ENCODE measurements at regions not wholly inside any gene's neighbourhood (a gene's known extent, or its start where the extent isn't known, plus 50 kb on each side); places are given as distances from the start of the nearest gene placed in this dataset.

DNA sequence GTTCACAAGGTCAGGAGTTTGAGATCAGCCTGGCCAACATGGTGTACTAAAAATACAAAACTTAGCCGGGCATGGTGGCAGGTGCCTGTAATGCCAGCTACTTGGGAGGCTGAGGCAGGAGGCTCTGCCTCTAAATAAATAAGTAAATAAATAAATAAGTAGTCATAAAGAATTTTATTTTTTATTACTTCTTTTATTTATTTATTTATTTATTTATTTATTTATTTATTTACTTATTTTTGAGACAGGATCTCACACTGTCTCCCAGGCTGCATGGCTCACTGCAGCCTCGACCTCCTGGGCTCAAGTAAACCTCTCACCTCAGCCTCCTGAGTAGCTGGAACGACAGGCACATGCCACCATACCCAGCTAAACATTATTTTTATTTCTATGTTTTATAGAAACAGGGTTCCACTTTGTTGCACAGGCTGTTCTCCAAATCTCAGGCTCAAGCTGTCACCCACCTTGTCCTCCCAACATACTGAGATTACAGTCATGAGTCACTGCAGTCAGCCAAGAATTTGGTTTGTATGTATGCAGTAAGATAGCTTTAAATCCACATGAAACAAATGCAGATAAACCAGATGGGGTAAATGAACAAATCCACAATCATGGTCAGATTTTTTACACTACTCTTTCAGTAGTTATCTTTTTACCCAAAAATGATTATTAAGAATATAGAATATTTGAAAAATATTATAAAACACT is 523.3 kb upstream of the RGS18 start:
- DNase-seq (ENCODE audit: insufficient read length, low spot score), result no peak
- FAIRE-seq, result no peak
- TF ChIP-seq TAF1 (IDR thresholded peaks at IDR 0.05; ENCODE audit: low read depth, low read length) (no peak), SPI1 (IDR thresholded peaks at IDR 0.05; ENCODE audit: low read depth, low read length) (no peak), POU2F2 (IDR thresholded peaks at IDR 0.05; ENCODE audit: low read depth, low read length) (no peak)

DNA sequence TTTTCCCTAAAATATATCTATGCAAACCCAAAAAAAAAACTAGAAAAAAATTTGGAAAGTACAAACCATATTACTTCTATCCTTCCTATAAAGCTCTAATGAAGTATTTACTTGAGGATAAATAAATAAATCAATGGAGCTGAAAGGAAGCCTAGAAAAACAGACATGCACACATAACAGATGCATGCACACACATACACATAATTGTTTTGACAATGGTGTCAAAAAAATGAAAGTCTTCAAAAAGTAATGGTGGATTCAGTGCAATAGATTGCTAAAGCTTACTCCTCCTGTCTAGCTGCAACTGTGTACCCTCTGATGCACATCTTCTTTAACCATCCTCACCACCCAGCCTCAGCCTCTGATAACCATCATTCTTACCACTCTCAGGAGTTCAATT is 521.9 kb upstream of the RGS18 start:
- TF ChIP-seq PAX5 (IDR thresholded peaks at IDR 0.05; ENCODE audit: insufficient read depth, low read length, severe bottlenecking), result no peak
- DNase-seq (ENCODE audit: insufficient read length, low spot score), result no peak
- no peak for FAIRE-seq

DNA sequence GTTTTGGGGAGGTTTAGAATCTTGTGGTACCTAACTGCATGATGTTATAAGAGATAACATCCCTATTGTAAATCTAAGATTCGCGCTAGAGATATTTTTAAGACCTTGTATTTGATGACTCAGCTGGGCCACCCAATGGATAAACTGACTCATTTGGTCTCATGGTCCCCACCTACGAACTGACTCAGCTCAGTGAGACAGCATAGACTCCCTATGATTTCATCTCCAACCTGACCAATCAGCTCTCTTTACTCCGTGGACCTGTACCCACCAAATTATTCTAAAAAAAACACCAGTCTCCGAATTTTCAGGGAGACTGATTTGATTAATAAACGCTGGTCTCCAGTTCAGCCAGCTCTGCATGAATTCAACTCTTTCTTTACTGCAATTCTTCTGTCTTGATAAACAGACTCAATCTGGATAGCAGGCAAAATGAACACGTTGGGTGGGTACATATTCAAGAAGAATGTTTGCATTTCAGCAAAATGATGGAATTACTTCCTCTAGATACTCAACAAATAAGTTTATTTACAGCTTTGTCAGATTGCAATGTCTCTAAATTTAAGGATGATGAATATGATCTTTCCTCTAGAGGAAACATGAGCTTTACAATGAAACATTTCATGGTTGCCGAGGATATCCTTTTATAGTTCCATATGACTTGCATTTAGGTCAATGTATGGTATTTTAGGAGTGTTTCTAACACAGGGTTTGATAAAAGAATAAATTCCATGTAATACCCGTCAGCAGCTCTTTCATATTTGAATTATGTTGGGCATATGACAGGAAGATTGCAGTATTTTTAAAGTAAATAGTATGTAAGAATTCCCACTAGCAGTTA is 516.6 kb upstream of the RGS18 start:
- DNase-seq (ENCODE audit: insufficient read length, low spot score) (no peak), FAIRE-seq (no peak)
- TF ChIP-seq POLR2A (IDR thresholded peaks at IDR 0.05; ENCODE audit: low read depth, low read length) (no peak), POU2F2 (IDR thresholded peaks at IDR 0.05; ENCODE audit: low read depth, low read length) (no peak), SPI1 (IDR thresholded peaks at IDR 0.05; ENCODE audit: low read depth, low read length) (no peak), PAX5 (IDR thresholded peaks at IDR 0.05; ENCODE audit: insufficient read depth, low read length, severe bottlenecking) (no peak), POLR2AphosphoS5 (IDR thresholded peaks at IDR 0.05; ENCODE audit: low read depth, low read length) (no peak)

- TF ChIP-seq POU2F2 (IDR thresholded peaks at IDR 0.05; ENCODE audit: low read depth, low read length) (no peak), POLR2A (IDR thresholded peaks at IDR 0.05; ENCODE audit: low read depth, low read length) (no peak), PAX5 (IDR thresholded peaks at IDR 0.05; ENCODE audit: insufficient read depth, low read length, severe bottlenecking) (no peak), POLR2AphosphoS5 (IDR thresholded peaks at IDR 0.05; ENCODE audit: low read depth, low read length) (no peak), SPI1 (IDR thresholded peaks at IDR 0.05; ENCODE audit: low read depth, low read length) (no peak), TAF1 (IDR thresholded peaks at IDR 0.05; ENCODE audit: low read depth, low read length) (no peak)
- DNase-seq (ENCODE audit: insufficient read length, low spot score) (no peak), FAIRE-seq (no peak)
Measured at GRCh38 chr1:191643060-191643459, 515.2 kb upstream of the RGS18 start.

DNA sequence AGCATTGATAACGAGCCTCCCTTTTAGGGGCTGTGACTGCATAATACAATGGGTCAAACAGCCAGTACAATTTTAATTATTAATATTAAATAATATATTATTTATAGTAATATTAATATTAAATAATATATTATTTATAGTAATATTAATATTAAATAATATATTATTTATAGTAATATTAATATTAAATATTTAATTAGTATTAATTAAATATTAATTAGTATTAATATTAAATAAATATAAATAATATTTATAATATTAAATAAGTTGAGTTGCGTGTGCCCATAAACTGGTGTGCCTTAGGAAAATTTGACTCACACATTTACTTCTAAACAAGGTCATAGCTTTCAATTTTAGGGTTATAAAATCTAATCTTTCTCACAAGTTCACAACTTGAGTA is 509.3 kb upstream of the RGS18 start:
- DNase-seq (ENCODE audit: insufficient read length, low spot score) (no peak), FAIRE-seq (no peak)
- TF ChIP-seq POU2F2 (IDR thresholded peaks at IDR 0.05; ENCODE audit: low read depth, low read length) (no peak), POLR2AphosphoS5 (IDR thresholded peaks at IDR 0.05; ENCODE audit: low read depth, low read length) (no peak), TAF1 (IDR thresholded peaks at IDR 0.05; ENCODE audit: low read depth, low read length) (no peak), PAX5 (IDR thresholded peaks at IDR 0.05; ENCODE audit: insufficient read depth, low read length, severe bottlenecking) (no peak), SPI1 (IDR thresholded peaks at IDR 0.05; ENCODE audit: low read depth, low read length) (no peak), POLR2A (IDR thresholded peaks at IDR 0.05; ENCODE audit: low read depth, low read length) (no peak)

- DNase-seq (ENCODE audit: insufficient read length, low spot score), result no peak
- FAIRE-seq, result no peak
- TF ChIP-seq SPI1 (IDR thresholded peaks at IDR 0.05; ENCODE audit: low read depth, low read length) (no peak), POLR2AphosphoS5 (IDR thresholded peaks at IDR 0.05; ENCODE audit: low read depth, low read length) (no peak), PAX5 (IDR thresholded peaks at IDR 0.05; ENCODE audit: insufficient read depth, low read length, severe bottlenecking) (no peak), POU2F2 (IDR thresholded peaks at IDR 0.05; ENCODE audit: low read depth, low read length) (no peak), TAF1 (IDR thresholded peaks at IDR 0.05; ENCODE audit: low read depth, low read length) (no peak), POLR2A (IDR thresholded peaks at IDR 0.05; ENCODE audit: low read depth, low read length) (no peak)
Measured at GRCh38 chr1:191662051-191662450, 496.2 kb upstream of the RGS18 start.

DNA sequence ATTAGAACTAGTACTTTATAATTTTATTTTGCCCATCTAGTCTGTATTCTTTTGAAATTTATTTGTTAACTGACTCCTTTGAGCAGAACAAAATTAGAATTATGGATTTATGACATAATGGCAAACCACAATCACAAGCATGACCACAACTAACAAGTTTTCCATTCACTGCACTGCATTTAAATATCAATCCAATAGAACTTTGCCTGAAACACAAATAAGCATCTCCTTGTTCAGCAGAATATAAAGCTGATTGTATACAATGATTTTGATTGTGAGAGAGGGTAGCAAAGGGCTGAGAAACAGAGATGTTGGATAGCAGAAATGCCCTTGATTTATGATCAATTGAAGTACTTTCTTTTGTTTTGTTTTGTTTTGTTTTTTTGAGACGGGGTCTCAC is 495.5 kb upstream of the RGS18 start:
- TF ChIP-seq POU2F2 (IDR thresholded peaks at IDR 0.05; ENCODE audit: low read depth, low read length) (no peak), POLR2A (IDR thresholded peaks at IDR 0.05; ENCODE audit: low read depth, low read length) (no peak), POLR2AphosphoS5 (IDR thresholded peaks at IDR 0.05; ENCODE audit: low read depth, low read length) (no peak), PAX5 (IDR thresholded peaks at IDR 0.05; ENCODE audit: insufficient read depth, low read length, severe bottlenecking) (no peak), TAF1 (IDR thresholded peaks at IDR 0.05; ENCODE audit: low read depth, low read length) (no peak), SPI1 (IDR thresholded peaks at IDR 0.05; ENCODE audit: low read depth, low read length) (no peak)
- DNase-seq (ENCODE audit: insufficient read length, low spot score) (no peak), FAIRE-seq (no peak)

DNA sequence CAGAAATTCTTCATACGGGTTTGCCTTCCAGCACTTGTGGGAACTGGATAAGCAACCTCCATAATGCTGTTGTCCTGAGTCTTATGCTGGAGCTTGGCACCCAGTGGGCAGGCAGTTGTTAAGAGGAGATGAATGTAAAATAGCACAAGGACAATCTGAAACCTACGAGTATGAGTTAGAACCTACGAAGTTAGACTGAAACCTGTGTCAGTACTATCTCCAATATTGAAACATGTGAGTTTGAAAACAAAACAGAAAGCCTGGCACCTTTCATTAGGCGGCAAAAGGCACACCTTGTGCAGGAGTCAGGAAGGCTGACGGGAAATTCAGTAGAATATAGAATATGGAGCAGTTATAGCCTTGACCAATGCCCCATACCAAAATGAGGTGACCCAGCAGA is 489.7 kb upstream of the RGS18 start:
- DNase-seq (ENCODE audit: insufficient read length, low spot score), result no peak
- FAIRE-seq, result no peak
- no peak for TF ChIP-seq POU2F2 (IDR thresholded peaks at IDR 0.05; ENCODE audit: low read depth, low read length)
- TF ChIP-seq POLR2AphosphoS5 (IDR thresholded peaks at IDR 0.05; ENCODE audit: low read depth, low read length), result no peak
- no peak for TF ChIP-seq PAX5 (IDR thresholded peaks at IDR 0.05; ENCODE audit: insufficient read depth, low read length, severe bottlenecking)
- TF ChIP-seq TAF1 (IDR thresholded peaks at IDR 0.05; ENCODE audit: low read depth, low read length), result no peak
- no peak for TF ChIP-seq SPI1 (IDR thresholded peaks at IDR 0.05; ENCODE audit: low read depth, low read length)
- no peak for TF ChIP-seq POLR2A (IDR thresholded peaks at IDR 0.05; ENCODE audit: low read depth, low read length)

- no peak for TF ChIP-seq POLR2A (IDR thresholded peaks at IDR 0.05; ENCODE audit: low read depth, low read length)
- no peak for TF ChIP-seq SPI1 (IDR thresholded peaks at IDR 0.05; ENCODE audit: low read depth, low read length)
- no peak for TF ChIP-seq PAX5 (IDR thresholded peaks at IDR 0.05; ENCODE audit: insufficient read depth, low read length, severe bottlenecking)
- TF ChIP-seq TAF1 (IDR thresholded peaks at IDR 0.05; ENCODE audit: low read depth, low read length), result no peak
- no peak for TF ChIP-seq POLR2AphosphoS5 (IDR thresholded peaks at IDR 0.05; ENCODE audit: low read depth, low read length)
- no peak for TF ChIP-seq POU2F2 (IDR thresholded peaks at IDR 0.05; ENCODE audit: low read depth, low read length)
- DNase-seq (ENCODE audit: insufficient read length, low spot score) (no peak), FAIRE-seq (no peak)
Measured at GRCh38 chr1:191669629-191670028, 488.6 kb upstream of the RGS18 start.

DNA sequence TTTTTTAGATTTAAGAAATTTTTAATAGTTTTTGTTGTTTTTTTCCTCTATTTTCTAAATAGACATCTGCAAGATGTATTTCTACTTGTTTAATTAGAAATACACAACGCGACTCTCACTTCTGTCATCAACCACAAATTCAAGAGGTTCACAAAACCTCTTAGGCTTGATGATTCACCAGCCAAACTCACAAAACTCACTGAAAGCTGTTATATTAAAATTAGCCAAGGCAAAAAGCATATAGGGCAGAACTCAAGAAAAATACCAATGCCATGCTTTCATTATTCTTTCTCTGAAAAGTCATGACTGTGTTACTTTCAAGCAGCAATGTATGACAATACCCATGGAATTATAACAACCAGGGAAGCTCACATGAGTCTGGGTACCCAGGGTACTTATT is 487.0 kb upstream of the RGS18 start:
- TF ChIP-seq TAF1 (IDR thresholded peaks at IDR 0.05; ENCODE audit: low read depth, low read length) (no peak), SPI1 (IDR thresholded peaks at IDR 0.05; ENCODE audit: low read depth, low read length) (no peak), POLR2AphosphoS5 (IDR thresholded peaks at IDR 0.05; ENCODE audit: low read depth, low read length) (no peak), POLR2A (IDR thresholded peaks at IDR 0.05; ENCODE audit: low read depth, low read length) (no peak), PAX5 (IDR thresholded peaks at IDR 0.05; ENCODE audit: insufficient read depth, low read length, severe bottlenecking) (no peak), POU2F2 (IDR thresholded peaks at IDR 0.05; ENCODE audit: low read depth, low read length) (no peak)
- no peak for DNase-seq (ENCODE audit: insufficient read length, low spot score)
- no peak for FAIRE-seq

All from GM12891 (cell line).